GM12891 (cell line): ENCODE measurements at regions not wholly inside any gene's neighbourhood (a gene's known extent, or its start where the extent isn't known, plus 50 kb on each side); places are given as distances from the start of the nearest gene placed in this dataset.

Source experiments
- PAX5 ChIP-seq: IDR thresholded peaks from 2 replicates; pipeline ENCODE4 v1.6.1; 2011; ENCODE audit warnings: low read length, moderate library complexity, mild to moderate bottlenecking; ENCODE audit not compliant: insufficient read depth, severe bottlenecking
- POLR2A ChIP-seq: IDR thresholded peaks from 2 replicates; pipeline ENCODE4 v1.6.1; 2011; ENCODE audit warnings: low read depth, low read length, control low read depth
- POLR2AphosphoS5 ChIP-seq: IDR thresholded peaks from 2 replicates; pipeline ENCODE4 v1.6.1; 2011; ENCODE audit warnings: low read depth, low read length, control low read depth

DNA sequence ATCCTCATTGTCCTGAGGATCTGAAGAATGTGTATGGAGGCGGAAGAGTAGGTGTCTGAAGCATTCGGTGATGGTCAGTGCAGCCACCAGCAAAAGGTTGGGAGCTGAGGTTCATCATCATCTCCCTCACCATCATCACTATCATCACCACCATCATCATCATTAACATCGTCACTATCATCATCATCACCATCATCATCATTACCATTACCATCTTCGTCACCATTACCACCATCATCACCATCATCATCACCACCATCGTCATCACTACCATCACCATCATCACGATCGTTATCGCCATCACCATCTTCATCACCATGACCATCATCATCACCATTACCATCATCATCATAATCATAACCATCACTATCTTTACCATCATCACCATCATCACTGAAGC, 90.8 kb upstream of the TMEM132D start:
- TF ChIP-seq POLR2A (no peak), POLR2AphosphoS5 (no peak), PAX5 (no peak)
